Epithelial cell of prostate (primary cell): ENCODE measurements at regions not wholly inside any gene's neighbourhood (a gene's known extent, or its start where the extent isn't known, plus 50 kb on each side); places are given as distances from the start of the nearest gene placed in this dataset.
"Not testable (repeated sequence)": the region's sequence is repeated elsewhere in the genome, so short reads cannot be mapped to it uniquely, and the experiment has no call there.

ENCODE experiments used
- DNase-seq: peaks from one replicate; pipeline ENCODE4 v3.0.0-alpha.2; 2011; ENCODE audit warnings: low read depth, low spot score
- H3K27ac ChIP-seq: fragments of 450-650 bp; 2 replicates; pipeline ENCODE4 v1.5.1; 2017; ENCODE audit warnings: mild to moderate bottlenecking

DNA sequence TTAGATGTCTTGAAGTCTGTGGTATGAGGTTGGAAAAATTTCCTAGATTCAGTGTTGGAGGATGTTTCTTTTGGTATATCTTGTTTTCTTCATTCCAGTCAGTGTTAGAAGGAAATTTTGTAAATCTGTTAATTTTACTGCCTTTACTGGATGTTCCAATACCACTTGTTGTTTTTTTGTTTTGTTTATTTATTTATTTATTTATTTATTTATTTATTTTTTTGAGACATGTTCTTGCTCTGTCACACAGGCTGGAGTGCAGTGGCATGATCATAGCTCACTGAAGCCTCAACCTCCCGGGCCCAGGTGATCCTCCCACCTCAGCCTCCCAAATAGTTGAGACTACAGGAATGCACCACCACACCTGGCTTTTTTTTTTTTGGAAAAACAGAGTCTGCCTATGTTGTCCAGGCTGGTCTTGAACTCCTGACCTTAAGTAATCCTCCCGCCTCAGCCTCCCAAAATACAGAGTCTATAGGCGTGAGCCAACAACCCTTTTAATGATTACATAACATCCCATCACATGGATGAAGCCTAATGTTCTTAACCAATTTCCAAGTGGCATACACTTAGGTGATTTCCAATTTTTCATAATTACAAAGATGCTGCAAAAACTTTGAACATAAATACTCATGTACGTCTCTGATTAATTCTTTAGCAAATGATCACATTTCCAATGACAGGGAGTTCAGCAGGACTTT, 52.8 kb upstream of the WAC start:
- no peak for DNase-seq
- no peak overlapping the region for H3K27ac ChIP-seq

DNA sequence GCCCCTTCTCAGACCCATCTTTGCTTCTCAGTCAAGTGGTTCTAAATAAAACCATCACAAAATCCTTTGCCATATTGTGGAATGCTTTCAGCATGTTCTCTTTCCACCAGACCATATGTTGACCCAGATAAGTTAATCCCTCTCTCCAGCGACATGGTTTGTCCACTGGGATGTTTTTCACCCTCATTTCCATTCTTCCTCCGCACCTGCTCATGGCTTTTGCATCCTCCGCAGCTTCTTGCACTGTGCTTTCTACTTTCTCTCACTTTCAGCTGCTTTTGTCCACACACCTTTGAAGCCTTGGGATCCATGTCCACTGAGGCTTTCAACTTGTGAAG, 52.3 kb upstream of the WAC start:
- DNase-seq, result no peak
- no peak overlapping the region for H3K27ac ChIP-seq

DNA sequence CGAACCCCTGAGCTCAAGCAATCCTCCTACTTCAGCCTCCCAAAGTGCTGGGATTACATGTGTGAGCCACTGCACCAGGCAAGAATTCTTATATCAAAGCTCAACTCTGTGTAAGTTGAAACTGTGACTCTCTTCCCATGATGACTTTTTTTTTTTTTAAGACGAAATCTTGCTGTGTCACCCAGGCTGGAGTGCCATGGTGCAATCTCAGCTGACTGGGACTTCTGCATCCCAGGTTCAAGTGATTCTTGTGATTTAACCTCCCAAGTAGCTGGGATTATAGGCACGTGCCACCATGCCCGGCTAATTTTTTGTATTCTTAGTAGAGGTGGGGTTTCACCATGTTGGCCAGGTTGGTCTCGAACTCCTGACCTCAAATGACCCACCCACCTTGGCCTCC, 51.6 kb upstream of the WAC start:
- H3K27ac ChIP-seq, DNase-seq: not testable (repeated sequence)

DNA sequence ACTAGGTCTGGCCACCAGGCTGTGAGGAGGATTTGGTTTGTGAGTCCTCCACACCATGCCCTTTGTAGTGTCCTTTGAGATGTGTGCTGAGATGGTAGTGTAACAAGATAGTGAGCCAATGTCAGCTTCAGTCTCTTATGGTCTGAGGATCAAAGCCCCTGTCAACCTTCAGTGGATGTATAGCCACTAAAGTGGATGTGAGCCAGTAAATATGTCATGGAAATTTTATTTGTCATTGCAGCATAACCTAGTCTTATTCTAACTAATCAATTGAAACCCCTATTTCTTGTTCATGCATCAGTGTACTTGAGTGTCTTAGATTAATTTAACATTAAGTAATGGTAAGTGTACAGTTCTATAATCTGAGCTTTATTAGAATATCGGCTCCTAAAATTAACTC, 51.0 kb upstream of the WAC start:
- no peak overlapping the region for H3K27ac ChIP-seq
- DNase-seq, result no peak
